ENCODE measurements at regions not wholly inside any gene's neighbourhood (a gene's known extent, or its start where the extent isn't known, plus 50 kb on each side); places are given as distances from the start of the nearest gene placed in this dataset.
A peak's percentile ranks its signal among the peaks of the same experiment; 100 is the strongest.

GRCh38 chr3:102034639-102035451 lies 185.5 kb downstream of the NFKBIZ start:
- Histone ChIP-seq H3K4me2 (ENCODE audit: low read length) (peak overlapping the region; percentile 8; the same call in 1 of the 2 replicates), H3K9me3 (ENCODE audit: insufficient read depth, low read length) (no peaks in the 10 kb centered on the region), H3K4me3 (ENCODE audit: low read length) (no peak overlapping the region), H3K79me2 (ENCODE audit: low read length) (no peaks in the 10 kb centered on the region), H3K4me1 (ENCODE audit: low read length) (peaks cover 70% of the 10 kb centered on the region), H3K27ac (ENCODE audit: low read length) (peak overlapping the region; percentile 43), H3K9ac (ENCODE audit: low read length) (no peak overlapping the region), H4K20me1 (ENCODE audit: insufficient read depth, low read length) (no peaks in the 10 kb centered on the region), H3K36me3 (replicated peaks; ENCODE audit: low read depth, low read length) (peaks cover 2% of the 10 kb centered on the region), H2AFZ (ENCODE audit: low read depth, low read length) (no peak overlapping the region), H3K27me3 (ENCODE audit: low read depth, low read length) (no peaks in the 10 kb centered on the region)
- no peak for TF ChIP-seq EZH2phosphoT487 (IDR thresholded peaks at IDR 0.05; ENCODE audit: low read depth)
- TF ChIP-seq CTCF (IDR thresholded peaks at IDR 0.05; ENCODE audit: low read depth, low read length), result no peak

GRCh38 chr3:102036017-102036416 lies 186.7 kb downstream of the NFKBIZ start:
- no peak for TF ChIP-seq EZH2phosphoT487 (IDR thresholded peaks at IDR 0.05; ENCODE audit: low read depth)
- no peak for TF ChIP-seq CTCF (IDR thresholded peaks at IDR 0.05; ENCODE audit: low read depth, low read length)
- H3K27ac ChIP-seq (ENCODE audit: low read length), result peak overlapping the region; percentile 45
- peak overlapping the region; percentile 52 for H3K4me2 ChIP-seq (ENCODE audit: low read length)

GRCh38 chr3:102036472-102036871 lies 187.2 kb downstream of the NFKBIZ start:
- no peak for TF ChIP-seq EZH2phosphoT487 (IDR thresholded peaks at IDR 0.05; ENCODE audit: low read depth)
- no peak for TF ChIP-seq CTCF (IDR thresholded peaks at IDR 0.05; ENCODE audit: low read depth, low read length)
- Histone ChIP-seq H3K36me3 (replicated peaks; ENCODE audit: low read depth, low read length) (peaks cover 2% of the 10 kb centered on the region), H3K4me2 (ENCODE audit: low read length) (peak overlapping the region; percentile 52), H4K20me1 (ENCODE audit: insufficient read depth, low read length) (no peaks in the 10 kb centered on the region), H3K27ac (ENCODE audit: low read length) (peak overlapping the region; percentile 45), H3K79me2 (ENCODE audit: low read length) (no peaks in the 10 kb centered on the region), H3K9me3 (ENCODE audit: insufficient read depth, low read length) (no peaks in the 10 kb centered on the region), H3K9ac (ENCODE audit: low read length) (peak overlapping the region; percentile 5; the same call in 1 of the 2 replicates), H3K4me1 (ENCODE audit: low read length) (peaks cover 61% of the 10 kb centered on the region), H3K27me3 (ENCODE audit: low read depth, low read length) (no peaks in the 10 kb centered on the region), H3K4me3 (ENCODE audit: low read length) (no peak overlapping the region), H2AFZ (ENCODE audit: low read depth, low read length) (no peak overlapping the region)

More at GRCh38 chr3:102036017-102036416, 186.7 kb downstream of the NFKBIZ start:
- peak overlapping the region; percentile 5; the same call in 1 of the 2 replicates for H3K9ac ChIP-seq (ENCODE audit: low read length)
- H3K79me2 ChIP-seq (ENCODE audit: low read length), result no peaks in the 10 kb centered on the region
- H3K36me3 ChIP-seq (replicated peaks; ENCODE audit: low read depth, low read length), result peaks cover 2% of the 10 kb centered on the region
- H3K4me3 ChIP-seq (ENCODE audit: low read length), result no peak overlapping the region
- no peaks in the 10 kb centered on the region for H3K27me3 ChIP-seq (ENCODE audit: low read depth, low read length)
- H4K20me1 ChIP-seq (ENCODE audit: insufficient read depth, low read length), result no peaks in the 10 kb centered on the region
- H2AFZ ChIP-seq (ENCODE audit: low read depth, low read length), result no peak overlapping the region
- H3K9me3 ChIP-seq (ENCODE audit: insufficient read depth, low read length), result no peaks in the 10 kb centered on the region
- peaks cover 63% of the 10 kb centered on the region for H3K4me1 ChIP-seq (ENCODE audit: low read length)

GRCh38 chr3:102037209-102037608 lies 187.9 kb downstream of the NFKBIZ start:
- Histone ChIP-seq H3K4me2 (ENCODE audit: low read length) (no peak overlapping the region), H3K27me3 (ENCODE audit: low read depth, low read length) (no peaks in the 10 kb centered on the region), H3K9ac (ENCODE audit: low read length) (no peak overlapping the region)

More at GRCh38 chr3:102037209-102037608, 187.9 kb downstream of the NFKBIZ start:
- no peak for TF ChIP-seq CTCF (IDR thresholded peaks at IDR 0.05; ENCODE audit: low read depth, low read length)
- TF ChIP-seq EZH2phosphoT487 (IDR thresholded peaks at IDR 0.05; ENCODE audit: low read depth), result no peak
- H3K79me2 ChIP-seq (ENCODE audit: low read length), result no peaks in the 10 kb centered on the region
- no peak overlapping the region for H3K4me3 ChIP-seq (ENCODE audit: low read length)
- H2AFZ ChIP-seq (ENCODE audit: low read depth, low read length), result no peak overlapping the region
- peaks cover 2% of the 10 kb centered on the region for H3K36me3 ChIP-seq (replicated peaks; ENCODE audit: low read depth, low read length)
- H3K27ac ChIP-seq (ENCODE audit: low read length), result no peak overlapping the region
- no peaks in the 10 kb centered on the region for H4K20me1 ChIP-seq (ENCODE audit: insufficient read depth, low read length)
- peaks cover 61% of the 10 kb centered on the region for H3K4me1 ChIP-seq (ENCODE audit: low read length)
- H3K9me3 ChIP-seq (ENCODE audit: insufficient read depth, low read length), result no peaks in the 10 kb centered on the region
